HG03025 (cell line): ENCODE measurements at regions not wholly inside any gene's neighbourhood (a gene's known extent, or its start where the extent isn't known, plus 50 kb on each side); places are given as distances from the start of the nearest gene placed in this dataset.

ENCODE experiments used
- ATAC-seq: cut with Tn5 transposase; IDR thresholded peaks from one replicate; pipeline ENCODE4 v1.9.1; 2021; ENCODE audit warnings: mild to moderate bottlenecking, moderate library complexity; ENCODE audit not compliant: unreplicated experiment, low FRiP score

DNA sequence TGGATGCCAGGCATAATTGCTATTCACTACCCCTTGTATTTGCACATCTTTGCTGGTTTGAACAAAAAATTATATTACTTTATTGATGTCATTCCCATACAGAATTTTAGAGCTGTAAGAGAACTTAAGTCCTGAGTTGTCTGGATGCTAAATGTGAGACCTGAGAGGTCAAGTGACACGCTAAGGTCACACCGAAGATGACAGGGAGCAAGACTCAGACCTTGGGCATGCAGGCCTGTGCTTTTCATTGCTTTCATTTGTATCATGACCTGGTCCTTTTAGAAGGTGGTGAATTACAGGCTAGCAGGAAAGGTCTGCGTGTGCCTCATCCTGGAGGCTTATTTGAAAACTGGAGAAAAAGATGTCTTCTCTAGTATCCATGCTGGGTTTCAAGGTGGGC is 312.0 kb upstream of the RASGRP1 start:
- ATAC-seq, result no peak

DNA sequence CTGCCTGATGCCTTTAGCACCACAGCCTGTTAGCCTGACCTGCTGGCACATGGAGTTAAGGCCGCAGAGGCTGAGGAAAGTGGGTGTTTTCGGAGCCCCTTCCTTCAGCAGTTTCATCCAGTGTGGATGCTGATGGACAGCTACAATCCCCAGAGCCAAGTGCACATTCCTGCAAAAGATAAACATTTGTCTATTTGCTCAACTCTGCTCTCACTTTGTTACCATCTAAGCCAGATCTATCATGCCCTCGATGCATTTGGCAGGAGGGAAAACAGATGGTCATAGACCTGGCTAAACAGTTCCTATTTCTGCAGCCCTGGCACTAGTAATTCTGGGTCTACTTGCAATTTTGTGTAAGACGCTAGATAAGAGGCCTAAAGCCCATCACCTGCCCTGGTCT is 312.9 kb upstream of the RASGRP1 start:
- ATAC-seq, result no peak

GRCh38 chr15:38878026-38878425 is 313.4 kb upstream of the RASGRP1 start:
- ATAC-seq, result no peak

DNA sequence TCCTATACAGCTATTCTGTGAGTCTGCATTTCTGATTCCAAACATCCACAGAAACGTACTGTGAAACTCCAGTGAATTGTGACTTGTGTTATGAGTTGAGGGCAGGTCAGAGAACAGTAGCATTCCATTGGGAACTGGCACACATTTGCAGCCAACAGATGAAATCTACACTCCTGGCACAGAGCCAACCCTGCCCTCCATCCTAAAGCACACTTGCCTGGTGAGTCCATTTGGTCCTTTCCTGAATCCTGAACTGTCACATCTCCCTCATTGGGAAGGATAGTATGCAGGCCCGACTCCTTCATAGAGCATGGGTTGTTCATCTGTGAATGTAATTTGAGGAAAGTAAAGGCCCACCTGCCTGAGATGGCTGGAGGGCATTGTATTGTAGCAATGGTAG is 314.3 kb upstream of the RASGRP1 start:
- ATAC-seq, result no peak

DNA sequence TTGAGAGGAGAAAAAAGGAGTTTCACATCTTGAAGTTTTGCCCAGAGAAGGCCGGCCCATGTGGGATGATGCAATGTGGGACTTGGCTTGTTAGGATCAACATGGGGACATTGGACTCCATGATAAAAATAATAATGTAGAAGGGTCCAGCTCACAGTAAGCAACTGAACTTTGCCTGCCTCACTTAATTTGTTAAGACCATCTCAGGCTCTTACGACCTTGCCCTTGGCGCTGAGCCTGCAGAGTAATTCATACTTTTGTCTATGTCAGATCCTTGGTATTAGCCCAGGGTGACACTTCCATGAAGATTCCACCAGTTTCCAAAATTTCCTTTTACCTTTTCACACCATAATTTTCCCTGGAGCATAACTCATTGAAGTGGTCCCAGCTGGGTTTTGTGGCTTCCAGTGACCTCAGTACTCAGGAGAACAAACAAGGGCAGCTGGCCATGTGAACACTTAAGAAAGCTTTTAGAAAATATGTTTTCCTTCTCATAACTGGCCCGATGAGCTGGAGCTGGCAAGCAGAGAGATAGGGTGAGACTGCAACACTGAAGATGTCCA is 315.4 kb upstream of the RASGRP1 start:
- no peak for ATAC-seq

- no peak for ATAC-seq
Observed at GRCh38 chr15:38882221-38882620, 317.6 kb upstream of the RASGRP1 start.

DNA sequence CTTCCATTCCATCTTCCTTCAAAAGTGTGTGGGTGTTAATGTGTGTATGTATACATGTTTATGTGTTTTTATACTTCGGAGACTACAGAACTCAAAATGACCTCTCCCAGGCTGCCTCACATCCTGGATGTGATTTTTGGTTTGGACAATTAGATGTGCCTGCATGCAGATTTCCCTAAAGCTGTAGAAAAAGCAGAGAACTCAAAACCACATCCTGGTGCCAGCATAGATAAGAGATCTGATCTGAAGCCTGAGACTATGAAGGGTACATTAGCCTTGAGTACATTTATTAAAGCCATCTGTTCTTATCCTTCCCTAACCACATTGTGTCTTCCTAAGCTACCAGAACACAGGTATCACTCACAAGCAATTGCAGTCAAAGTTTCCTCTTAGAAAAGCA is 319.4 kb upstream of the RASGRP1 start:
- ATAC-seq, result no peak

DNA sequence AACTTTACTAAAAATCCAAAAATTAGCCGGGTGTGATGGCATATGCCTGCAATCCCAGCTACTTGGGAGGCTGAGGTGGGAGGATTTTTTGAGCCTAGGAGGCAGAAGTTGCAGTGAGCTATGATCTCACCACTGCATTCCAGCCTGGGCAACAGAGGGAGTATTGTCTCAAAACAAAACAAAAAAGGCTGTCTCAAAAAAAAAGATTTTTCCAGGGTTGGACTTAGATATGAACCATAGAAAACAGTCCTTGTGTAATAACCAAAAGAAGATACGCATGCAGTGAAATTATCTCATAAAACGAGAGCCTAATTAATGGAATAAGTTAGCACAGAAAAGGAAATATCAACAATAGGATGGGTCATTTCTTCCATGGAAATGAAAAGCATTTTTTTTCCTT is 320.4 kb upstream of the RASGRP1 start:
- ATAC-seq, result no peak

- ATAC-seq, result no peak
Observed at GRCh38 chr15:38885471-38885952, 320.9 kb upstream of the RASGRP1 start.

DNA sequence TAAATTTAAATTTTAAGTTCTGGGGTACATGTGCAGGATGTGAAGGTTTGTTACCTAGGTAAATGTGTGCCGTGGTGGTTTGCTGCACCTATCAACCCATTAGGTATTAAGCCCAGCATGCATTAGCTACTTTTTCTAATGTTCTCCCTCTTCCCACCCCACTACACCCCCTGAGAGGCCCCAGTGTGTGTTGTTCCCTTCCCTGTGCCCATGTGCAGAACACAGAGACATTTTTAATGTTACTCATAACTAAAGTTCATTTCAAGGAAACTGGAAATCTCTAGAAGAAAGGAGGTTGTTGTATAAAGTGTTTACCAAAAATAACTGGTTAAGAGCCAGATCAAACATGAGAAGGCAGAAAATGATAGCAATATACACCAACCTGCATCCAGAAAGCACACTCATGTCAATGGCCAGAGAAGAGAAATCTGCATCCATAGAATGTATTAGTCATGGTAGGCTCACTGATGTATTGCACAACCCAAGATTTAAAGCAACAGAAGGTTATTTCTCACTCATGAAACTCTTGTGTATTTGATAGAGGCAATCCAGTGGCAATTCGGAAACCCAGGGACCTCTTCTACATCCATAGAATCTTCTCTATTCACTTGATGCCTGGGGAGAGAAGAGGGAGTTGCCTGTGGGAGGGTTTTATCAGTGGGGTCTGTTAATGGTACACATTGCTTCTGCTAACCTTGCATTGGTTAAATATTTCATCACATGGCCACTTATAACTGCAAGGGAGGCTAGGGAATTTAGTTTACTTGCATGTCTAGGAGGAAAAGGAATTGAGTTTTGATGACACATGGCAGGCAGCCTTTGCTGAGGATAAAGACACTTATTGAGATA is 321.9 kb upstream of the RASGRP1 start:
- ATAC-seq, result no peak

GRCh38 chr15:38888701-38889221 is 324.1 kb upstream of the RASGRP1 start:
- no peak for ATAC-seq

DNA sequence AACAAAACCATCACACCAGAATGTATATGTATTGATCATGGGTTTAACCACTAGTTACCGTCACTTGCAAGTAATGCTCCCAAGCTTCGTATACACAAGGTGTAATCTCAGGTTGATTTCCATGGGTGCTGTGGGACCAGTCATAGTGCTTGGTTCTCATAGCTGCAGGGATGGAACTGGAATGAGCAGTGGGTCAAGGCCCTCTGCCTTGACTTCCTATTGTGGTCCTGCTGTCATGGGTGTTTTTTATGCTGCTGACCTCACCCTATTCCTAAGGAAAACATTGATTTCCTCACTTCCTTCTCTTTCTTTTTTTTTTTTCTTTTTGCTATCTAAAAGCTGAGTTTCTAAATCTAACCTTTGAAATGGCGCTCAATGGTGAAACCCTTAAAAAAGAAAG is 325.6 kb upstream of the RASGRP1 start:
- ATAC-seq, result no peak

DNA sequence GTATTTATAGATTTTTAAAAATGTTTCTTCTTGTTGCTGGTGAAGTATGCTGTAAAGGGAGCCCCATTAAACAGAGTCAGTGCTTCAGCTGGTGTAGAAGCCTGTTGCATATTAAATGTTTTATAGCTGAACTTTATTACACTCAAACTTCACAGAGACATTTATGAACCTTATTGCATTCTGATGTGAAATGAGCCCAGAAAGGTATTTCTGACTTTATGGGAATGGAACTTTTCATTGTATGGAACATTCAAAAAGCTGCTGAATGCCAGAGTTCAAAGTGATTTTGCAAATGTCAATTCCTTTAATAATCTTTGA is 329.3 kb upstream of the RASGRP1 start:
- ATAC-seq, result no peak

DNA sequence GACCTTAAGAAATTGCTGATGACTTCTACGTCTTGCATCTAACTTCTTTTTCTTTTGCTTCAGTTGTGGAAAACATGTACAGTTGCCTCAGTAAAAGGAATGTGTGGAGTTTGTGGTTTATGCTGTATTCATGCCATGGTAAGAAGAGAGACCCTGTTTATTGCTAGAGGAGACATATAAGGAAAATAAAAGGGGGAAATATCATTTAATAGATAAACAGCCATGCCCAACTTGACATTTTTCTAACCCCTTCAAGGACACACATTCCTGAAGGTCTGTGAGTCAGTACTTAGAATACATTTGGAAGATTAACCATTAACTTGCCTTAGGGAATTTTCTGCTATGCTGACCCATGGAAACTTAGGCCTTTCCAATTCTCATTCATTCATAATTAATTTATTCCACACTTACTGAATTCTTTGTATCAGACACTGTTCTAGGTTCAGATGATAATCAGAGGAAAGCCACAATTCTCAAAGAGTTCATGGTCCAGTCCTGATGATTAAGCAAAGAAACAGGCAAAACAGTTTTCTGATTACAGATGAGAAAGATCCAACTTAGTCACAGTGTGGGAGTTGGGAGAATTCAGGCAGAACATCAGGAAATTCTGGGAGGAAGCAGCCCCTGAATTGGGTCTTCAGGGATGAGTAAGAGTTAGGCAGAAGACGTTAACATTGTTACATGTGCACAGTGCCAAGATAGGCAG is 329.8 kb upstream of the RASGRP1 start:
- ATAC-seq, result no peak

DNA sequence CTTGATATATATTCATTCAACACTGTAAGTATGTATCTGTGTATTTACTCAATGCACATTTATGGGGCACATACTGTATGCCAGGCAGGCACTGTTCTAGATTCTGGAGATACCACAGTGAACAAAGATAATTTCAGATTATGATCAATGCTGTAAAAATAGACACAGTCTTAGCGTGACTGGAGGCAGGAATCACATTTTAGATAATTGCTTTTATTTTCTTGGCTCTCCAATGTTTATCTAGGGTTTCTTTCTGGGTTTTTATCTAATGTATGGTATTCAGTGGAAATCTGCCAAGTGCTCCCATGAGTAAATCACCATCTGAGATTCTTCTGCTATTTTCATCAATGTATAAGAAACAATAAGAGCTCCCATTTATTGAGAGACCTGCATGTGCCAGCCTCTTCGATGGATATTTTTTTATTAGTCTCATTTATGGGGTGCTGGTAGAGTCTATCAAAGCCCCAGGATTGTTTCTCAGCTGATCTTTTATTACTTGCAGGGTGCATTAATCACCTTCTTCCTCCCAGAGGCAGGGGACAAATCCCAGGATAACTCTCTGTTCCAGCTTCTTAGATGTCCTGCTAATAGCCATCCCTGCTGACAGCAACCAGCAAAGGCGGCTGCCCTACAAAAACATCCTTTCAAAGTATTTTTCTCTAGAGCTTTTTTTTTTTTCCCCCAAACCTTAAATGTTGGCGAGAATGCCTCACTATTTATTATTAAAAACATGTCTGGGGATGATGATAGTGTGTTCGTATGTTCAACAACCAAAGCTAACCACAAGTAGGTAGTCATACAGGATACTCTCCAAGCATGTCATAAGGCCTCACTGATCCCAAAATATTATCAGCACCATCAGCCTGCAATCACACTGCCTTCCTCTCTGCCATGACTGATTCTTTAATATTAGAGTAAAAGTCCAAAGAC is 331.0 kb upstream of the RASGRP1 start:
- ATAC-seq, result no peak

DNA sequence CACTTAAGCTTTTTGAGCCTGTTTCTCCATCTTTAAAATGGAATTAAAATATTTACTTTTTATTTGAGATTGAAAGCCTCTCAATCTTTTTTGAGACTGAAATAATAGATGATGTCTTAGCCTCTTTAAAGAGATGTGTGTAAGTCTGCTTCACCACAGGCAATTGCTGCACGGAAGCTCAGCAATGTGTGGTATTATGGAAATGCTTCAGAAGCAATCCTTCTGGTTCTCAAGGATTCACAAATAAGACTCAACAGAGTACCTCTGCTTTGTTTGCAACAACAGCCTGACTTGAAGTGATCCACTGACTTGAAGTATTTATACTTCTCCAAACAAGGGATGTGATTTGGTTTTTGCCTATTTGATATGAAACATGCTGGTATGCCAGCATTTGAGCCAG is 332.0 kb upstream of the RASGRP1 start:
- ATAC-seq, result no peak

- ATAC-seq, result no peak
Observed at GRCh38 chr15:38897551-38897950, 332.9 kb upstream of the RASGRP1 start.

DNA sequence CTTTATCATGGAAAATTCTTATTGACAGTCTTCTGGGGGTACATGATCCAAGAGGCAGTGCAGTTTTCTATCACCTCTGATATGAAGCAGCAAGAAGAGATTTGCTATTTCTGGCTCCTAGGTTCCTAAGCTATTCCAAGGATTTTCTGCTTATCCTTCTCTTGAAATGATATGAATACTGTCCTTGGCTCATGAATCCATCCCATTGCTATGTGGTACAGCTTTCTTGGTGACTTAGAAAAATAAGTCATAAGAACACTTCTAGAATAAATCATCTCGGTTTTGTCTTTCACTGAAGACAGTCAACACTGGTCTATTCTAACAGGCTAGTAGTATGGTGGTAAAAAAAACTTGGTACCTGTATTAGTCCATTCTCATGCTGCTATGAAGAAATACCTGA is 333.6 kb upstream of the RASGRP1 start:
- no peak for ATAC-seq

- no peak for ATAC-seq
Observed at GRCh38 chr15:38899300-38899699, 334.7 kb upstream of the RASGRP1 start.

- ATAC-seq, result no peak
Observed at GRCh38 chr15:38904298-38904697, 339.7 kb upstream of the RASGRP1 start.
